H9 (cell line): ENCODE measurements at regions not wholly inside any gene's neighbourhood (a gene's known extent, or its start where the extent isn't known, plus 50 kb on each side); places are given as distances from the start of the nearest gene placed in this dataset.

ENCODE experiments used
- DNase-seq: peaks from one replicate; pipeline ENCODE4 v3.0.0-alpha.2; 2017
- H2AFZ ChIP-seq: one replicate; pipeline ENCODE4 v1.6.1; 2013; ENCODE audit warnings: mild to moderate bottlenecking, low read length, control low read depth, moderate library complexity
- H2AK5ac ChIP-seq: 2 replicates; pipeline ENCODE4 v1.6.1; 2013; ENCODE audit warnings: low read length, control low read depth, mixed read lengths; ENCODE audit not compliant: insufficient read length
- H2BK120ac ChIP-seq: one replicate; pipeline ENCODE4 v1.6.1; 2013; ENCODE audit warnings: low read depth, mild to moderate bottlenecking, low read length, control low read depth, inconsistent platforms; ENCODE audit not compliant: poor library complexity, severe bottlenecking
- H2BK12ac ChIP-seq: 2 replicates; pipeline ENCODE4 v1.6.1; 2013; ENCODE audit warnings: low read length, control low read depth, mixed read lengths, low read depth; ENCODE audit not compliant: insufficient read length
- H2BK15ac ChIP-seq: 2 replicates; pipeline ENCODE4 v1.6.1; 2013; ENCODE audit warnings: low read depth, low read length, control low read depth
- H2BK20ac ChIP-seq: one replicate; pipeline ENCODE4 v1.6.1; 2013; ENCODE audit warnings: low read depth, mild to moderate bottlenecking, low read length, control low read depth, inconsistent platforms; ENCODE audit not compliant: poor library complexity, severe bottlenecking
- H2BK5ac ChIP-seq: 2 replicates; pipeline ENCODE4 v1.6.1; 2013; ENCODE audit warnings: low read length, control low read depth, mixed read lengths; ENCODE audit not compliant: insufficient read length
- H3K14ac ChIP-seq: 2 replicates; pipeline ENCODE4 v1.6.1; 2013; ENCODE audit warnings: low read length, control low read depth; ENCODE audit not compliant: insufficient read depth
- H3K18ac ChIP-seq: 2 replicates; pipeline ENCODE4 v1.6.1; 2013; ENCODE audit warnings: low read depth, mild to moderate bottlenecking, mixed read lengths, low read length, control low read depth; ENCODE audit not compliant: insufficient read length
- H3K23ac ChIP-seq: 2 replicates; pipeline ENCODE4 v1.6.1; 2013; ENCODE audit warnings: low read length, control low read depth, mixed read lengths, low read depth; ENCODE audit not compliant: insufficient read length
- H3K23me2 ChIP-seq: 2 replicates; pipeline ENCODE4 v1.6.1; 2013; ENCODE audit warnings: low read depth, mild to moderate bottlenecking, mixed read lengths, low read length, control low read depth; ENCODE audit not compliant: insufficient read length, poor library complexity, severe bottlenecking
- H3K27ac ChIP-seq: 2 replicates; pipeline ENCODE4 v1.5.1; 2013; ENCODE audit warnings: low read length, control low read depth, mixed read lengths, low read depth; ENCODE audit not compliant: insufficient read length
- H3K27me3 ChIP-seq: 2 replicates; pipeline ENCODE4 v1.6.1; 2013; ENCODE audit warnings: low read length, control low read depth, inconsistent platforms; ENCODE audit not compliant: insufficient read depth
- H3K4ac ChIP-seq: 2 replicates; pipeline ENCODE4 v1.6.1; 2013; ENCODE audit warnings: low read depth, mild to moderate bottlenecking, control low read depth, inconsistent platforms, low read length, moderate library complexity
- H3K4me1 ChIP-seq: 2 replicates; pipeline ENCODE4 v1.6.1; 2013; ENCODE audit warnings: low read length, control low read depth, inconsistent platforms; ENCODE audit not compliant: insufficient read depth
- H3K4me2 ChIP-seq: 2 replicates; pipeline ENCODE4 v1.6.1; 2013; ENCODE audit warnings: low read length, control low read depth, mixed read lengths; ENCODE audit not compliant: insufficient read length, insufficient read depth
- H3K56ac ChIP-seq: 2 replicates; pipeline ENCODE4 v1.6.1; 2013; ENCODE audit warnings: low read depth, mild to moderate bottlenecking, mixed read lengths, low read length, control low read depth; ENCODE audit not compliant: insufficient read length
- H3K79me1 ChIP-seq: 2 replicates; pipeline ENCODE4 v1.6.1; 2013; ENCODE audit warnings: low read depth, mild to moderate bottlenecking, moderate library complexity, low read length, control low read depth, inconsistent platforms; ENCODE audit not compliant: insufficient read depth, poor library complexity, severe bottlenecking
- H3K79me2 ChIP-seq: 2 replicates; pipeline ENCODE4 v1.6.1; 2013; ENCODE audit warnings: low read length, control low read depth, inconsistent platforms; ENCODE audit not compliant: insufficient read depth
- H3K9ac ChIP-seq: 2 replicates; pipeline ENCODE4 v1.6.1; 2013; ENCODE audit warnings: low read length, control low read depth, mixed read lengths; ENCODE audit not compliant: insufficient read length; ENCODE audit errors: extremely low read depth
- H3K9me3 ChIP-seq: one replicate; pipeline ENCODE4 v1.6.1; 2013; ENCODE audit warnings: low read depth, low read length, inconsistent platforms; ENCODE audit not compliant: control insufficient read depth
- H3T11ph ChIP-seq: one replicate; pipeline ENCODE4 v1.6.1; 2013; ENCODE audit warnings: mild to moderate bottlenecking, low read length, control low read depth, inconsistent platforms
- H4K20me1 ChIP-seq: one replicate; pipeline ENCODE4 v1.6.1; 2013; ENCODE audit not compliant: control insufficient read depth, insufficient read length, insufficient read depth
- H4K5ac ChIP-seq: 2 replicates; pipeline ENCODE4 v1.6.1; 2013; ENCODE audit warnings: low read depth, mild to moderate bottlenecking, mixed read lengths, low read length, control low read depth; ENCODE audit not compliant: insufficient read length
- H4K8ac ChIP-seq: replicated peaks from 2 replicates; pipeline ENCODE4 v1.6.1; 2013; ENCODE audit warnings: low read length, control low read depth, mixed read lengths, low read depth; ENCODE audit not compliant: insufficient read length
- H4K91ac ChIP-seq: 2 replicates; pipeline ENCODE4 v1.6.1; 2013; ENCODE audit warnings: low read depth, mild to moderate bottlenecking, moderate library complexity, mixed read lengths, low read length, control low read depth; ENCODE audit not compliant: insufficient read length
- H3K27ac Mint-ChIP-seq, 3 experiments: 2 replicates in 2 of 3; 3 replicates in 1 of 3; pipeline ENCODE4 v1.8.0; 2020 to 2021; ENCODE audit warnings: mixed read lengths in 3 of 3, mild to moderate bottlenecking in 1 of 3, moderate library complexity in 1 of 3
- H3K27me3 Mint-ChIP-seq: 2 replicates; pipeline ENCODE4 v1.8.0; 2021; ENCODE audit warnings: low read depth, mild to moderate bottlenecking, moderate library complexity, mixed read lengths
- H3K36me3 Mint-ChIP-seq, 3 experiments: 2 replicates in 2 of 3; 3 replicates in 1 of 3; pipeline ENCODE4 v1.8.0; 2020 to 2021; ENCODE audit warnings: low read depth in 3 of 3, mixed read lengths in 3 of 3; ENCODE audit not compliant: insufficient read depth in 1 of 3
- H3K4me1 Mint-ChIP-seq, 2 experiments: 2 replicates each; pipeline ENCODE4 v1.8.0; 2020; ENCODE audit warnings: mixed read lengths in 2 of 2
- H3K4me3 Mint-ChIP-seq, 2 experiments: 2 replicates in 1 of 2; 3 replicates in 1 of 2; pipeline ENCODE4 v1.8.0; 2020 to 2021; ENCODE audit warnings: mild to moderate bottlenecking in 2 of 2, mixed read lengths in 2 of 2, moderate library complexity in 1 of 2
- H3K9me3 Mint-ChIP-seq, 2 experiments: 2 replicates in 1 of 2; 3 replicates in 1 of 2; pipeline ENCODE4 v1.8.0; 2020; ENCODE audit warnings: mild to moderate bottlenecking in 2 of 2, mixed read lengths in 2 of 2, moderate library complexity in 1 of 2
- WGBS: extraction: QIAGEN DNeasy Blood & Tissue Kit; methylation state at CpG from one replicate; pipeline ENCODE4 v1.1.7; 2013; ENCODE audit warnings: missing lambda C conversion rate, low lambda C conversion rate, mixed read lengths; ENCODE audit not compliant: insufficient read length; ENCODE audit errors: extremely low coverage; 5-methylcytosine and 5-hydroxymethylcytosine counted together
- TF ChIP-seq, protein P1 (sequence below): fragments of 200-600 bp; sonication (generic); conservative IDR thresholded peaks from 3 replicates; pipeline ENCODE4 v1.8.0; 2021; ENCODE audit warnings: antibody characterized with exemption, mild to moderate bottlenecking

DNA sequence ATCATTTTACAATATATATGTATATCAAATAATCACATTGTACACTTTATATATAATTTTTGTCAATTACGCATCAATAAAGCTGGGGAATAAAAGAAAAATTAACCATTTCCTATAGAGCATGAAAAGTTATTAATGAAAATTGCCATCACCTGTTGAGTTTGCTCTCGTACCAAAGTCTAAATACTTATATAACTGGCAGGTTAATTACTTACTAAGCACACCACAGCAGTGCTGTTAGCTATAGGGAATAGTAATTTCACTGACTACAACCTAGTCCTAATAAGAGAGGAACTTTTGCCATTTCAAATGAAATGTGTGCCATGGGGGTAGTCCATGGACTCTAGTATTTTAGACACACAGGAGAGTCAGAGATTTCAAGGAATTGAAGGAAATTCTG lies 176.9 kb upstream of the COL1A2 start:
- H3K27me3 ChIP-seq, result no peaks in the 10 kb centered on the region
- TF ChIP-seq, protein P1, sequence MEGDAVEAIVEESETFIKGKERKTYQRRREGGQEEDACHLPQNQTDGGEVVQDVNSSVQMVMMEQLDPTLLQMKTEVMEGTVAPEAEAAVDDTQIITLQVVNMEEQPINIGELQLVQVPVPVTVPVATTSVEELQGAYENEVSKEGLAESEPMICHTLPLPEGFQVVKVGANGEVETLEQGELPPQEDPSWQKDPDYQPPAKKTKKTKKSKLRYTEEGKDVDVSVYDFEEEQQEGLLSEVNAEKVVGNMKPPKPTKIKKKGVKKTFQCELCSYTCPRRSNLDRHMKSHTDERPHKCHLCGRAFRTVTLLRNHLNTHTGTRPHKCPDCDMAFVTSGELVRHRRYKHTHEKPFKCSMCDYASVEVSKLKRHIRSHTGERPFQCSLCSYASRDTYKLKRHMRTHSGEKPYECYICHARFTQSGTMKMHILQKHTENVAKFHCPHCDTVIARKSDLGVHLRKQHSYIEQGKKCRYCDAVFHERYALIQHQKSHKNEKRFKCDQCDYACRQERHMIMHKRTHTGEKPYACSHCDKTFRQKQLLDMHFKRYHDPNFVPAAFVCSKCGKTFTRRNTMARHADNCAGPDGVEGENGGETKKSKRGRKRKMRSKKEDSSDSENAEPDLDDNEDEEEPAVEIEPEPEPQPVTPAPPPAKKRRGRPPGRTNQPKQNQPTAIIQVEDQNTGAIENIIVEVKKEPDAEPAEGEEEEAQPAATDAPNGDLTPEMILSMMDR, result no peak
- H3K27ac Mint-ChIP-seq, result no peak overlapping the region

More for the DNA sequence above, 176.9 kb upstream of the COL1A2 start:
- Histone ChIP-seq H3K4me2 (no peak overlapping the region), H3K18ac (no peak overlapping the region), H4K8ac (no peak overlapping the region), H3K79me2 (no peaks in the 10 kb centered on the region), H2BK12ac (no peak overlapping the region), H3K4me1 (no peaks in the 10 kb centered on the region), H4K5ac (no peak overlapping the region), H3K14ac (no peak overlapping the region), H3K23me2 (no peaks in the 10 kb centered on the region), H2AK5ac (no peak overlapping the region), H2BK20ac (no peak overlapping the region), H3K23ac (no peak overlapping the region), H3K79me1 (no peaks in the 10 kb centered on the region), H2BK120ac (no peak overlapping the region), H4K91ac (no peak overlapping the region), H3K9me3 (no peaks in the 10 kb centered on the region), H2BK15ac (no peak overlapping the region), H3K4ac (no peak overlapping the region), H4K20me1 (no peaks in the 10 kb centered on the region), H3K9ac (no peak overlapping the region), H3K56ac (no peak overlapping the region), H3T11ph (no peak overlapping the region), H2BK5ac (no peak overlapping the region), H3K27ac (no peak overlapping the region), H2AFZ (no peak overlapping the region)
- Mint-ChIP-seq H3K4me3 (no peak overlapping the region), H3K4me1 (no peaks in the 10 kb centered on the region), H3K27me3 (peaks cover 21% of the 10 kb centered on the region), H3K9me3 (no peaks in the 10 kb centered on the region), H3K36me3 (no peaks in the 10 kb centered on the region; a peak in 1 of 7 replicates)
- no peak for DNase-seq
- WGBS, result no CpG with 5 or more reads among the region's 2 CpGs
